ENCODE measurements at regions not wholly inside any gene's neighbourhood (a gene's known extent, or its start where the extent isn't known, plus 50 kb on each side); places are given as distances from the start of the nearest gene placed in this dataset.
"Not testable (repeated sequence)": the region's sequence is repeated elsewhere in the genome, so short reads cannot be mapped to it uniquely, and the experiment has no call there.

GRCh38 chr5:163867324-163867723 is 361.9 kb downstream of the MAT2B start:
- FAIRE-seq: no peak
- no peak for DNase-seq (ENCODE audit: low spot score in 2 of 2)

DNA sequence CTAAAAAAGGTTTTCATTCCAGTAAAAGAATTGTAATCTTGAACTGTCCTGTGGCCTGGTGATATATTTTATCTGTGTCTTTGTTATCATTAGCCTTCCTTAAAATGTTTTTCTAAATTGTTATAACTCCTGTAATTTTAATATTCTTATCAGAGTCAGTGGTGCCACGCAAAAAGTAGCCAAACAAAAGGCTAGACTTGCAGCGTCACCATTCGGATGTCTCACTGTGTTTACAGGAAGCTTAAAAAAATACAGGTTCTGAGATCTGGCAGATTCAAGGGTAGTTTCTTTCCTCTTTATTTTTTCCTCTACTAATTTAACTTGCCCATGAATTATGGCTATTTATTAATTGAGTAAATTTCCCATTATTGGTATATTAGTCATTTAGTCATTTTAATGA is 362.3 kb downstream of the MAT2B start:
- FAIRE-seq: no peak
- DNase-seq (ENCODE audit: low spot score in 2 of 2): no peak

GRCh38 chr5:163869581-163869980 is 364.2 kb downstream of the MAT2B start:
- FAIRE-seq (no peak), DNase-seq (ENCODE audit: low spot score in 2 of 2) (no peak)

DNA sequence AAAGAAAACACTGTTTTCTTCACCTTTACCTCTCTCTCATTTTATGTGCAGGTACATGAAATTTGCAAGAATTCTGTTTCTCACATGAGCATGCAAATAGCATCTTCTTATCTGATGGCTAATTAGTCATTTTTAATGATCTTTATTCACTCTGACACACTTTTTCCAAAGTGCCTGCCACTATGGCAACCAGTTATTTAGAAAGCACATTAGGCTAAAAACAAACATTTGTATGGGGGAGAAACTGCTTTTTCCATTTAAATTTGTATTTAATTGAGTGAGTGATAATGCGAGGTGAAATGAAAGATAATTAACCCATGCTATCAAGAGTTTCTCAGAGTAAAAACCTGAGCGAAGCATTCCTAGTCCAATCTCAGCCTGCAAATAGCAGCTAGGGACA is 365.0 kb downstream of the MAT2B start:
- DNase-seq (ENCODE audit: low spot score in 2 of 2) (no peak), FAIRE-seq (no peak)

GRCh38 chr5:163874431-163874830 is 369.0 kb downstream of the MAT2B start:
- DNase-seq (ENCODE audit: low spot score in 2 of 2): no peak
- no peak for FAIRE-seq

- not testable (repeated sequence) for FAIRE-seq; DNase-seq (ENCODE audit: low spot score in 2 of 2)
Measured at GRCh38 chr5:163874912-163875311, 369.5 kb downstream of the MAT2B start.

DNA sequence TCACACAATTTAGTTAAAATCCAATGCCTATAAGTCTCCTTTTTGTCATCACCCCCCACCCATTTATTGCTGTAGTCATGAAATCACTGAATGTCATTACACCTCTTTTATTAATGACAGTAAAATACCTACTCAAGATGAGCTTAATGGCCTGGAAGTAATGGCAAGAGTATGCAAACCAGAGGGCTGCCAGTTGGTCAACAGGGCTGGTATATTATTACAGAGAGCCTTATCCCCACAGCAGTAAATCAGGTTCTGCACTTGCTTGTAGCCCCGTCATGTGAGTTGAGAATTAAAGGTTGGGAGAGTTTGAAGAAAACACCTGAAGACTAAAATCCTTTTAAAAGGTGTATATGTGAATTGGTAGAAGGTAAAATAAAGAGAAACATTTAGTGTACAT is 372.4 kb downstream of the MAT2B start:
- FAIRE-seq (no peak), DNase-seq (ENCODE audit: low spot score in 2 of 2) (no peak)

- FAIRE-seq: no peak
- DNase-seq (ENCODE audit: low spot score in 2 of 2): no peak
Measured at GRCh38 chr5:163878490-163878889, 373.1 kb downstream of the MAT2B start.

DNA sequence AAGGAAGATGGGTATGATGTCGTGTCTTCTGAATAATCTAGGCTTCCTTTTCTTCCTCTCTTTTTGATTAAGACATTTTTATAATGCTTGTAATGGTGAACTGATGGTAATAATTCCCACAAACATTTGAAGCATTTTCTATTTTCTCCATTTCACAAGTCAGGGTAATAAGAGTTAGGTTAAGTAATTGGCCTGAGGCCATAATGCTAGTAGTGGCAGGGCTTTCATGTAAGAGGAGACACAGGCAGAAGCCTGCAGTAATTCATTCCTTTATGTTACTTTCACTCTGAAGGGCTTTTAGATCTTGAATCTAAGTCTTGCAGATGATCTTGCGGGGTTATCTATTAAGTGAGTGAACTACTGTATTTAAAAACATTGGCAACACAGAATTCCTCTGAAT is 374.9 kb downstream of the MAT2B start:
- DNase-seq (ENCODE audit: low spot score in 2 of 2): no peak
- FAIRE-seq: no peak

DNA sequence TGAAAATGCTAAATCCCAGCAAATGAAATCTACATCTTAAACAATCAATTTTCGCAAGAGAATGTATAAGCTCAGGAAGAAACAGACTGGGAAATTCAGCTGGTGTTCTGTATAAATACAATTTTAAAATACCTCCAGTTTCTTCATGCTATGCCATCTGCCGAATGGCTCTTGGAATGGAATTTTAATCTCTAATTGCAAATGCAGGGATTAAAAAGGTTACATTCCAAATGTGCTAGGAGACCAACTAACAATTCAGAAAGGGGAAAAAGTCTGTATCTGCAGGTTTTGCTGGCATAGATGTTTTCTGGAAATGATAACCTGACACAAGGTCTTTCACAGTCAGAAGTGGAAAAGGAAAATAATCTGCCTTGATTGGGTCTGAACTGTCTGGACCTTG is 379.7 kb downstream of the MAT2B start:
- DNase-seq (ENCODE audit: low spot score in 2 of 2) (no peak), FAIRE-seq (no peak)

GRCh38 chr5:163887854-163888253 is 382.4 kb downstream of the MAT2B start:
- no peak for DNase-seq (ENCODE audit: low spot score in 2 of 2)
- no peak for FAIRE-seq

DNA sequence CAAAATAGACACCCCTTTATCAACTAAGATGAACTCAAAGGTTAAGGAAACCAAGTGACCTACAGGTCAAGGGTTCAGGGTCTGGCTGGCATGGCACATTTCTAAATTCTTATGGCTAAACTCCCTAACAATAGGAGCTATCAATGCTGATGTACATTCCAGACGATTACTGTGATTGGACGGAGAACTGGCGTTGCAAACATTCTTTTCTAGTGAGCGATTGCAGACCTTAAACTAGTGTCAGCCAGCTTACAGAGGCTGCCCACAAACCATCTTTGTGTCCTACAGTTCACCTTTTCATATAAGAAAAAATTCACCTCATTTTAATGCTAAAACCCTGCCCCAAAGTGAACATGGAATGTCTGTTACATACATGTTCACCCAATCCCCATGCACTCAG is 382.9 kb downstream of the MAT2B start:
- DNase-seq (ENCODE audit: low spot score in 2 of 2): no peak
- no peak for FAIRE-seq

GRCh38 chr5:163889369-163889768 is 383.9 kb downstream of the MAT2B start:
- FAIRE-seq (no peak), DNase-seq (ENCODE audit: low spot score in 2 of 2) (no peak)

DNA sequence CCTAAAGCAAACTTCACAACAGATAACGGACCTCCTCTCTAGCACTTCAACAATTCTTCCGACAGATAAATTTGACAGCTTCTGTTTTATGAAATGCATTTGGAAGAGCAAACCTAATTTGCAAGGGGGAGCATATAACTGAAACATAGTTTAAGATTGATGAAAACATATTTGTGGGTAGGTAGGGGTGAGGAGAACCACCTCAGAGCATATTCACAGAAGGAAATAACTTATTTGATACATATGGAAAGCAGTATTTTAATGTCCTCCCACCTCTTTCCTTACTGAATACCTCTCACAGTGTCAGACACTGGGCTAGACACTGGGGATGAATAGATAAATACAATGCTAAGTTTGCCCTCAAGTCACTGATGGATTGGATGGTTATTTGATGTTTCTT is 384.8 kb downstream of the MAT2B start:
- FAIRE-seq (no peak), DNase-seq (ENCODE audit: low spot score in 2 of 2) (no peak)

- FAIRE-seq (no peak), DNase-seq (ENCODE audit: low spot score in 2 of 2) (no peak)
Measured at GRCh38 chr5:163893281-163893680, 387.9 kb downstream of the MAT2B start.

GRCh38 chr5:163894645-163895044 is 389.2 kb downstream of the MAT2B start:
- no peak for DNase-seq (ENCODE audit: low spot score in 2 of 2)
- FAIRE-seq: no peak

GRCh38 chr5:163898873-163899272 is 393.5 kb downstream of the MAT2B start:
- no peak for DNase-seq (ENCODE audit: low spot score in 2 of 2)
- FAIRE-seq: no peak

- DNase-seq (ENCODE audit: low spot score in 2 of 2); FAIRE-seq: not testable (repeated sequence)
Measured at GRCh38 chr5:163907783-163908182, 402.4 kb downstream of the MAT2B start.

GRCh38 chr5:163908253-163908652 is 402.8 kb downstream of the MAT2B start:
- no peak for FAIRE-seq
- no peak for DNase-seq (ENCODE audit: low spot score in 2 of 2)

GRCh38 chr5:163910226-163910625 is 404.8 kb downstream of the MAT2B start:
- FAIRE-seq (no peak), DNase-seq (ENCODE audit: low spot score in 2 of 2) (no peak)

GRCh38 chr5:163912046-163912445 is 406.6 kb downstream of the MAT2B start:
- DNase-seq (ENCODE audit: low spot score in 2 of 2) (no peak), FAIRE-seq (no peak)

DNA sequence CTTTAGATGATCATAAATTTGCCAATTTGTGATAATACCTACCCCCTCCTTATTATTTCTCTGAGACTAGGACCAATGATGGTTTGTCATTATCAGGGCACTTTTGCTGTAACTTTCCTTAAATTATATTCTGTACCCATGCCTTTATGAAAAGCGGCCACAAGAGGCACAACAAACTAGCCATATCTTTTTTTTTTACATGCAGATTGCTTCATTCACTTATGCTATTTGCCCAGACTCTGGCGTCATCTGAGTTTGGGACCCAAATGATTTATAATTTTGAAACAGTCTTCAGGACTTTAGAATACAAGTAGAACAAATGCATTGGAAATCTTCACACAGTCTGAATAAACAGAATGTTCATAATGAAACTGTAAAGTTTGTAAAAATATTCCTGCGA is 408.1 kb downstream of the MAT2B start:
- FAIRE-seq (no peak), DNase-seq (ENCODE audit: low spot score in 2 of 2) (no peak)

DNA sequence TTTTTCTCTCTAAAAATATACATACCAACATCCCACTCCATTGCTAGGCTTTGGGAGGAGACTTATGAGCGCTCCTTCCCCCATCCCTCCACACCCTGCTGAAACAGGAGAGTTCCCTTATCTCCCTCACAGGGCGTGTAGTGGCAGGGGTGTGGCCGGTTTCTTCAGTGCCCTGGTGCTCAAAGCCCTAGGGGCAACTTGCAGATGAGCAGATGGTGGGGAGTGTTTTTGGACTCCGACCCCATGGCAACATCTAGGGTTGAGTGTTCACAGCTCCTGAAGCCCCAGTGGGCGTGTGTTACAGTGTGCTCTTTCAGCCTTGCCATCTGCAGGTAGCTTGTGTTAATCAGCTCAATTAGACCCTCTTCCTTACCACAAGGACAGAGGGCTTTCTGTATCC is 409.5 kb downstream of the MAT2B start:
- FAIRE-seq (no peak), DNase-seq (ENCODE audit: low spot score in 2 of 2) (no peak)

Measured in frontal cortex (tissue), 3 donors.